Cardiac muscle cell (in vitro differentiated cells and primary cell): ENCODE measurements at regions not wholly inside any gene's neighbourhood (a gene's known extent, or its start where the extent isn't known, plus 50 kb on each side); places are given as distances from the start of the nearest gene placed in this dataset.

Experiments
- DNase-seq, 2 donors: peaks; one replicate each; pipeline versions ENCODE4 v3.0.0 to v3.0.0-alpha.2; 2010 to 2017; ENCODE audit warnings: low read depth in 1 of 2, low spot score in 1 of 2
- H3K27ac ChIP-seq: fragments of 200-600 bp; sonication (generic); 2 replicates; pipeline ENCODE4 v1.5.1; 2016
- H3K27me3 ChIP-seq: fragments of 200-600 bp; sonication (generic); 2 replicates; pipeline ENCODE4 v1.6.0; 2016; ENCODE audit warnings: control low read depth
- H3K36me3 ChIP-seq: fragments of 200-600 bp; sonication (generic); 2 replicates; pipeline ENCODE4 v1.5.1; 2016; ENCODE audit warnings: control low read depth
- H3K4me1 ChIP-seq: fragments of 200-600 bp; sonication (generic); 2 replicates; pipeline ENCODE4 v1.8.1; 2017; ENCODE audit warnings: low read depth, mild to moderate bottlenecking, mixed run types
- H3K4me3 ChIP-seq: fragments of 200-600 bp; sonication (generic); 2 replicates; pipeline ENCODE4 v1.5.1; 2016; ENCODE audit warnings: mild to moderate bottlenecking
- H3K9me3 ChIP-seq: fragments of 200-600 bp; sonication (generic); 2 replicates; pipeline ENCODE4 v1.5.1; 2017; ENCODE audit warnings: low read depth, mild to moderate bottlenecking, control low read depth
- TF ChIP-seq, protein P1 (sequence below): IDR thresholded peaks from 2 replicates; pipeline ENCODE4 v1.5.1; 2012; ENCODE audit warnings: low read depth, mild to moderate bottlenecking, low read length

DNA sequence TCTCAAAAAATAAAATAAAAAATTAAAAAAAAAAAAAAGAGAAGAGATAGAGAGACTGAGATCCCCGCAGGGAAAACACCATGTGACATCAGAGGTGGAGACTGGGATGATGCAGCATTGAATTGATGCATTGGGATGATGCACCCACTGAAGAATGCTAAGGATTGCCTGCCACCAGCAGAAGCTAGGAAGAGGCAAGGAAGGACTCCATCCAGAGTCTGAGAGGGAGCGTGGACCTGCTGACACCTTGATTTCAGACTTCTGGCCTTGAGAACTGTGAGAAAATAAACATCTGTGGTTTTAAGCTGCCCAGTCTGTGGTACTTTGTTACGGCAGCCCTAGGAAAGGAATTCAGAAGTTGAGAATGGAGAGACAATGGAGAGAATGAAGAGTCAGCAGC, 89.8 kb upstream of the PRPS1L1 start:
- H3K27me3 ChIP-seq = no peaks in the 10 kb centered on the region
- no peaks in the 10 kb centered on the region for H3K36me3 ChIP-seq
- TF ChIP-seq, protein P1, sequence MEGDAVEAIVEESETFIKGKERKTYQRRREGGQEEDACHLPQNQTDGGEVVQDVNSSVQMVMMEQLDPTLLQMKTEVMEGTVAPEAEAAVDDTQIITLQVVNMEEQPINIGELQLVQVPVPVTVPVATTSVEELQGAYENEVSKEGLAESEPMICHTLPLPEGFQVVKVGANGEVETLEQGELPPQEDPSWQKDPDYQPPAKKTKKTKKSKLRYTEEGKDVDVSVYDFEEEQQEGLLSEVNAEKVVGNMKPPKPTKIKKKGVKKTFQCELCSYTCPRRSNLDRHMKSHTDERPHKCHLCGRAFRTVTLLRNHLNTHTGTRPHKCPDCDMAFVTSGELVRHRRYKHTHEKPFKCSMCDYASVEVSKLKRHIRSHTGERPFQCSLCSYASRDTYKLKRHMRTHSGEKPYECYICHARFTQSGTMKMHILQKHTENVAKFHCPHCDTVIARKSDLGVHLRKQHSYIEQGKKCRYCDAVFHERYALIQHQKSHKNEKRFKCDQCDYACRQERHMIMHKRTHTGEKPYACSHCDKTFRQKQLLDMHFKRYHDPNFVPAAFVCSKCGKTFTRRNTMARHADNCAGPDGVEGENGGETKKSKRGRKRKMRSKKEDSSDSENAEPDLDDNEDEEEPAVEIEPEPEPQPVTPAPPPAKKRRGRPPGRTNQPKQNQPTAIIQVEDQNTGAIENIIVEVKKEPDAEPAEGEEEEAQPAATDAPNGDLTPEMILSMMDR = no peak
- H3K9me3 ChIP-seq = no peaks in the 10 kb centered on the region
- H3K4me3 ChIP-seq = no peak overlapping the region
- peaks cover 3% of the 10 kb centered on the region for H3K4me1 ChIP-seq
- DNase-seq = no peak
- H3K27ac ChIP-seq = no peak overlapping the region

DNA sequence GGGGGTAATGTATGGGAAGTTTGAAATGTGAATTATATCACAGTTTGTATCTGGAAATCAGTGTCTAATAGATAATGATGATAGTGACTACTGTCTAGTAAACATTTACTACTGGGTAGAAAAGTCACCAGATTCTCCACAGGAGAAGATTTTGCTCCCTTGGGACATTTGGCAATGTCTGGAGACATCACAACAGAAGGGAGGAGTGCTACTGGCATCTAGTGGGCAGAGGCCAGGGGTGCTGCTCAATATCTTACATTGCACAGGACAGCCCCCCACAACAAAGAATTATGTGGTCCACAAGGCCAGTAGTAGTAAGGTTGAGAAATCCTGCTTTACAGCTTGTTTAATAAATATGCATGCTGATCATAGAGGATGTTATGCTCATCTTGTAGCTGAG, 92.3 kb upstream of the PRPS1L1 start:
- Histone ChIP-seq H3K9me3 (no peaks in the 10 kb centered on the region), H3K36me3 (no peaks in the 10 kb centered on the region), H3K4me3 (no peak overlapping the region), H3K4me1 (peaks cover 3% of the 10 kb centered on the region), H3K27ac (no peak overlapping the region), H3K27me3 (no peaks in the 10 kb centered on the region)
- TF ChIP-seq, protein P1 = peak; percentile 31
- peak; percentile 26 to 32 for DNase-seq

DNA sequence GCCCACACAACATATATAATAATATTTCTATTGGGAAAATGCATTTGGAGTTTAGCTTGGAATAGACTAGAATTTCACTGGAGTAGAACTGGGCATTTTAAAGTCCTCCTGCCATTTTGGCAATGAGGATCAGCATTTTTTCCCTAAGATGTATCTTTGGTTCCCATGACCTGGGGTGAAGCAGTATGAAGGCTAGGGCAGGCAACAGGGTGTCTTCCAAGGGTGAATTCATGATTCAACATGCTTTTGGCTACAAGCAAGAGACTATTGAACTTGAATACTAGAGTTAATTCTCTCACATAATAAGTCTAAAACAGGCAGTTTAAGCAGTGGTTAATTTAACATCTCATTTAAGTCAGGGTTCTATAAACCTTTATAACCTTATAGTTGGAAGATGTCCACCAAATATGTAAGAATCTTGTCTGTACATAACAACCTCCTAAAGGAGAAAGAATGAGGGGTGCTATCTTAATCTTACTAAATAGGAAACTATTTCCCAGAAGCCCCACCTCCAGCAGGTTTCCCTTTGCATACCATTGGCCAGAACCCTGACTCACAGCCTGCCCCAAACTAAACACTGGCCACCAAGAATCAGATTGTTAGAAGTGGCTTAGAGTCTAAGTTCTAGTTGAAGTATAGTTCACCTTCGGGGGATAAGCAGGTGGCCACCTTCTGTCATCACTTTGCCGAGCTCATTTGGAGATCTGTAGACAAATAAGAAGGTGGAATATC, 96.0 kb upstream of the PRPS1L1 start:
- Histone ChIP-seq H3K27me3 (no peaks in the 10 kb centered on the region), H3K36me3 (no peaks in the 10 kb centered on the region), H3K4me3 (no peak overlapping the region), H3K27ac (no peak overlapping the region), H3K4me1 (peaks cover 8% of the 10 kb centered on the region), H3K9me3 (no peaks in the 10 kb centered on the region)
- TF ChIP-seq, protein P1 = no peak
- no peak for DNase-seq

DNA sequence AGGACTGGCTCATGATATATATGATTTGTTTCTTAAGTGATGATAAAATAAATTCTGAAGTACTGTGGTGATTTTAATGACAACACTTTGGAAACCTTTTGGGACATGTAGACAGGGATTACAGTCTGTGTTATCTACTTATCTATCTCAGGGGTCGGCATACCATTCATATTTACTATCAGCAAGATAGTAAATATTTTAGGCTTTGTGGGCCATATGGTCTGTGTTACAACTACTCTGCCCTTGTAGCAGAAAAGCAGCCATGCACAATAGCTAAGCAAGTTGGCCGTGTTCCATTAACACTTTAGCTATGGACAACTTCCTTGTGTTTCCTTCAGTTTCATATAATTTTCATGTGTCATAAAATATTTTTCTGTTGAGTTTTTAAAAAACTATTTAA, 97.8 kb upstream of the PRPS1L1 start:
- TF ChIP-seq, protein P1 = no peak
- Histone ChIP-seq H3K36me3 (no peaks in the 10 kb centered on the region), H3K4me3 (no peak overlapping the region), H3K27ac (no peak overlapping the region), H3K27me3 (no peaks in the 10 kb centered on the region), H3K4me1 (peaks cover 5% of the 10 kb centered on the region), H3K9me3 (no peaks in the 10 kb centered on the region)
- DNase-seq = peak in 1 of 2 donors; percentile 49

DNA sequence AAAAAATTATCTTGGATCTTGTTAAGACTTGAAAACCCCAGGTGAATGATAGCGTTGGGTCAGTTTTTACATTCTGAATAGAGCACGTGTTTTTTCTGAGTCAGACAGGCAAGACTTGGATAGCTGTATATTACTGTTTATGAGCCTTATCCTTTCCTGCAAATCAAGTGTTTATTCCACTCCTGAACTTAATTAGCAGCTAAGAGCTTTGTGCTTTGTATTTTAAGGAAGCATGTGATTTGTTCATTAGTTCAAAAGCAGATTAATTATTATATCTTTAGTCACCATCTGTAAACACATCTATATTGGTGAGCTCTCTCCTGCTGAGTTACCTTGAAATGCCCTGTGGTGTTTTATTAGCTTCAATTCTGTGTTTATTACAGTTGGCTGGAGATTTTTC, 98.6 kb upstream of the PRPS1L1 start:
- no peak for DNase-seq
- Histone ChIP-seq H3K36me3 (no peaks in the 10 kb centered on the region), H3K27ac (no peak overlapping the region), H3K9me3 (no peaks in the 10 kb centered on the region), H3K4me1 (peaks cover 5% of the 10 kb centered on the region), H3K4me3 (no peak overlapping the region), H3K27me3 (no peaks in the 10 kb centered on the region)
- TF ChIP-seq, protein P1 = no peak
